GM23248 (cell line): ENCODE measurements at regions not wholly inside any gene's neighbourhood (a gene's known extent, or its start where the extent isn't known, plus 50 kb on each side); places are given as distances from the start of the nearest gene placed in this dataset.

Source experiments
- EZH2 ChIP-seq: fragments of 200-600 bp; sonication (generic); IDR thresholded peaks from 2 replicates; pipeline ENCODE4 v1.6.1; 2018; ENCODE audit warnings: antibody characterized with exemption, mild to moderate bottlenecking; ENCODE audit not compliant: insufficient read depth, poor library complexity, severe bottlenecking
- EZH2phosphoT487 ChIP-seq: fragments of 200-600 bp; sonication (generic); IDR thresholded peaks from 2 replicates; pipeline ENCODE4 v1.6.1; 2018; ENCODE audit warnings: antibody characterized with exemption, moderate library complexity, mild to moderate bottlenecking, low read depth; ENCODE audit not compliant: insufficient read depth

- TF ChIP-seq EZH2phosphoT487 (no peak), EZH2 (no peak)
These were observed 123.9 kb downstream of the ZBTB18 start for GRCh38 chr1:244174922-244175521.
